EL (cell line): ENCODE measurements at regions not wholly inside any gene's neighbourhood (a gene's known extent, or its start where the extent isn't known, plus 50 kb on each side); places are given as distances from the start of the nearest gene placed in this dataset.
"Not testable (repeated sequence)": the region's sequence is repeated elsewhere in the genome, so short reads cannot be mapped to it uniquely, and the experiment has no call there.

Experiments used
- DNase-seq: peaks from one replicate; pipeline ENCODE4 v3.0.0-alpha.2; 2016

DNA sequence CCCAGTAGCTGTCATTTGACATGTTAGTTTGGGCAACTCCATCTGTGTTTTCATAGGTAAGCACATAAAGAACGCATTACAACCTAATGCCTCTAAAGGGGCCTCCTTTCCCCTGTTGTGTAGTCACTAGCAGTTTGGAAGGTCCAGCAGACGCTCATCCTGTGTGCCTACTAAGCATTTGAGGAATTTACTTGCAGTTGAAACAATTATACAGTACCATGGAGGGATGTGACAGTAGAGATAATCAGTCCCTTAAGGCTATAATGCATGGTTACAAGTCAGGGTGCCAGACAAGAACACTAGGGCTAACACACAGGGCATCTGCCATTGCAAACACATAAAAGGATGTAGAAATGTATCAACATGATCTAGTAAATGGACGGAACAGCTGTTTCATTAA, 138.3 kb downstream of the PCDH10 start:
- DNase-seq: no peak

DNA sequence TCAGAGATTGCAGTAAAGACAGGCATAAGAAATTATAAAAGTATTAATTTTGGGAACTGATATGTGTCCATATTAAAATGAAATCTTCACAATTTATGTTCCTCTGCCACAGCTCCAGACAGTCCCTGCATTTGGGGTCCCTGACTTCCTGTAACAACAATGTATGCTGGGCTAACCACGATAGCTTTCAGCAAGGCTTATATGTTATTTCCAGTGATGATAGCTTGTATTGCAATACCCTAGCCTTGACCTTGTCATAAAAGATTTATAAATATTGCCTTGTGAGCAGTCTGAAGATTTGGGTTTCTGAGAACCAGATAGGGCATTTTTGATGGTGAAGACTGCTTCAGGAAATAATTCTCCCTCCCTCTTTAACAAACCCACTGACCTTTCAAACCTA, 129.5 kb downstream of the PCDH10 start:
- no peak for DNase-seq

DNA sequence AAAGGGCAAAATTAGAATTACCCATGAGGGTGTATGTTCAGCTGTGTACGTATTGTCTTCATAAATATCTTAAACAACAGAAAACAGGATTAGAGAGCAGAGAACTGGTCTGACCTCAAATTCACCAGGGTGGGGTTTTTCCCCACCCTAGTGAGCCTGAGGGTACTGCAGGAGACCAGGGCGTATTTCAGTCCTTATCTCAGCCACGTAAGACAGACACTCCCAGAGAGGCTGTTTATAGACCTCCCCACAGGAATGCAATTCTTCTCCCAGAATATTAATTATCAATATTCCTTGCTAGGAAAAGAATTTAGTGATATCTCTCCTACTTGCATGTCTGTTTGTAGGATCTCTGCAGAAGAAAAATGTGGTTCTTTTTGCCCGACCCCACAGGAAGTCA, 128.8 kb downstream of the PCDH10 start:
- not testable (repeated sequence) for DNase-seq

DNA sequence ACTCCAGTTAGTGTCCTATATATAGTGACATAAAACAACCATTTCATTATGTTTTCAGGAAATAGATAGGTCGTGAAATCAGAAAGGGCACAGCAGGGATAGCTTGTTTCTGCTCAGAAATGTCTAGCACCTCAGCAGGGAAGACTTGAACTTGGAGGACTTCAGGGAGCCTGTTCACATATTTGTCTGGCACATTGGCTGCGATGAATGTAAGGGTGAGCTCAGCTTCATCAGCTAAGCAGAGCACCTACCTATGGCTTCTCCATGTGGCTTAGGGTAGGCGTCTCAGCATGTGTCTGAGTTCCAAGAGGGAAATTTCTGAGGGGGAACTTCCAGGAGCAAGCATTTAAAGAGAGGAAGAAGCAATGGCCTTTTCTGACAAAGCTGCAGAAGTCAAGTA, 126.2 kb downstream of the PCDH10 start:
- DNase-seq: no peak

DNA sequence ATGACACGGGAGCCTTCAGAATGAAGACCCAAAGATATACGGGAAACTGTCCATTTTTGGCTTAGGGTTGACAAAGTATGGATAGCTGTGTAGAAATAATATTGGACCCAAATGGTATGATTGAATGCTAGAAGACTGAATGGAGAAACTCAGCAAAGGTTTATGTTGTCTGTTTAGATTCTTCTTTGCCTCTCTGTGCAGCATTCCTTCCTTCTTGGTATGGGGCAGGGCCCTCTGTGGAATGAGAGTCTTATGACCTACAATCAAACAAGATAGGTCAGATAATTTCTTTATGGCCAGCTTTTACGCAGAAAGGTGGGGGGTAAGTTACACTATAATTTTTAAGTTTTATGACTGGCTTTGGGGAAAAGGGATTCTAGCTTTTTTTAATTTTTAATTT, 124.3 kb downstream of the PCDH10 start:
- DNase-seq: no peak

DNA sequence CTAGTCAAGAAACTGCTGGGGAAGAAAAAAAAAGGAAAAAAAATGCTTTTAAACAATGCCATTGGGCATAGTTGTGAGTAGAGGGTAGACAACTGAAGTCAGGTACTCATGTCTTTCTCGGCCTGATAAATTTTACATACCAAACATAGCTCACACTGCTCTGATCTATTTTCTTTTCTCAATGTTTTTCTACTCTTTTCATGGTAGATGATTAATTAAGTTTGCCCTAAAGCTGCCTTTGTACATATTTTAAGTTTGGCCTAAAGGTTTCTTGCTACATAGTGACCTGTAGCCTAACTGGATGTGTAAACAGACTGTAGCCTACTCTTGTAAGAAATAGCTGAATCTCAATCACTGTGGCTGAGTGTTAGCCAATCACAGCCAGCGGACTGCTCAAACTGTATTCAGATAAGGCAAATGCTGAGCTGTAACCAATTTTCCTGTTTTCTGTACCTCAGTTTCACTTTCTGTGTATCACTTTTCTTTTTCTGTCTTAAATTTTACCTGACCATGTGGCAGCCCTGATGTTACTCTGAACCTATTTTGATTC, 121.0 kb downstream of the PCDH10 start:
- no peak for DNase-seq

DNA sequence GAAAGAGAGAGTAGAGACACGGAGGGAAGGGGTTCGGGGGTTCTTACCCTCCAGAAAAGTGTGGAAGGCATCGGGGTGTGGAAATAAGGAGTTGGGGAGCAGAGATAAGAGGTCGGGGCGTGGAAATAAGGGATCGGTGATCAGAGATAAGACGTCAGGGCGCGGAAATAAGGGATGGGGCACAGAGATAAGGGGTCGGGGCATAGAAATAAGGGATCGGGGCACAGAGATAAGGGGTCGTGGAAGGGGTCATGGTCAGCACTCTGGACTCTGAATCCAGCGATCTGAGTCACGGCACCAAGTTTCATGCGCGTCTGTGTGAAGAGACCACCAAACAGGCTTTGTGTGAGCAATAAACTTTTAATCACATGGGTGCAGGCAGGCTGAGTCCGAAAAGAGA, 119.1 kb downstream of the PCDH10 start:
- no peak for DNase-seq

DNA sequence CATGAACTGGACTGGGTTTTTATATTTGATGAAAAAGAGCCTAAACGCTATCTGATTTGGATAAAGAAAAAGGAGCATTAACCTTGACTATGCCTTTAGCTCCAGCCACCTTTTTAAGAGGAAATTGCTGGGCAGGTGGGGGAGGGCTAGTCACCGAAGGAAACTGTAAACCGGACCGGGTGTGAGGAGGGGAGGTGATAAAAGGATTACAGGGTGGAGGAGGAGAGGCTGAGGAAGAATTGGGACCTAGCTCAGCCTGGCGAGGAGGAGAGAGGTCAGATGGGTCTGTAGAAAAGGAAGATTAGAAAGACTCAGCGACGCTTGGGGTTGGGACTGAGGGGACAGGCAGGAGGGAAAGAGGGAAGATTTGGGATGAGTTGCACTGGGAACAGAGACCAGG, 118.4 kb downstream of the PCDH10 start:
- DNase-seq: not testable (repeated sequence)

DNA sequence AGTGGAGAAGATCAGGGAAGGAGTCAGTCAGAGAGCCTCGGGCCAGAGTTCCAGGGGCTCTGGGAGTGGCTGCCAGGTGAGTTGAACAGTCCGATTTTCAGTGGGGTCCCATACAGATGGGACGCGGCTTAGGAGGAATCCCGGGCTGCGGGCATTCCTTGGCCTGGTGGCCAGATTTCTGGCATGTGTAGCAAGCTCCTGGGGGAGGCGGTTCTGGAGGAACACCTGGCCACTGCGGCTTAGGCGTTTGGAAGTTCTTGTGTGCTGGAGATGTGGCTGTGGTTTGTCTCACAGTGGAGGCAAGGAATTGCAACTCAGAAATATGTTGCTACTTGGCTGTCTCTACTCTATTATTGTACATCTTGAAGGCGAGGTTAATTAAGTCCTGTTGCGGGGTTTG, 117.9 kb downstream of the PCDH10 start:
- not testable (repeated sequence) for DNase-seq

DNA sequence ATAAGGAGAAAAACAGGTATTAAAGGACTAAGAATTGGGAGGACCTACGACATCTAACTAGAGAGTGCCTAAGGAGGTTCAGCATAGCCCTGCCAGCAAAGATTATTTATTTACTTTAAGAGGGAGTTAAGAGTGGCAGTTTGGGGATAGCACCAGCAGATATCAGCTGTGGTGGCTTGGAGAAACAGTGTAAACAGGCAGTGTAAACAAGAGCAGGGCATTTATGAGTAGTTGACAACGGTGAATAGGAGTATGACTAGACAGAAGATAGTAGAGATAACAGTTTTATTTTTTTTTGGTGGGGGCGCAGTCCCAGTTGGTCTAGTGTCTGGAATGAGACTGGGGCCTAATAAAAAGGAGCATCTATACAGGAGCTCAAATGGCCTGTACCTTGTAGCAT, 115.2 kb downstream of the PCDH10 start:
- not testable (repeated sequence) for DNase-seq

DNA sequence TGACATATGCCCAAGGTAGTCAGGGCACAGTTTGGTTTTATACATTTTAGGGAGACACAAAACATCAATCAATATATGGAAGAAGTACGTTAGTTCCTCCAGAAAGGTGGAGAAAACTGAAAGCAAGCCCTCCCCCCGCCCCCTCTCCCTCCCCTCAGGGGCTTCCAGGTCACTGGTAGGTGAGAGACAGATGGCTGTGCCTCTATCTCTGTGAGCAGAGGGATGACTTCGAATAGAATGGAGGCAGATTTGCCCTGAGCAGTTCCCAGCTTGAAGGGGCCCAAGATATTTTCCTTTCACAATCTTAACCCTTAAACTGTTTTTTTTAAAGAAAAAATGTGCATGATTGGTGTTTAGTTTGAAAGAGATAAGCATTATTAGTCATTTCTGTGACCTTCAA, 114.0 kb downstream of the PCDH10 start:
- DNase-seq: no peak

DNA sequence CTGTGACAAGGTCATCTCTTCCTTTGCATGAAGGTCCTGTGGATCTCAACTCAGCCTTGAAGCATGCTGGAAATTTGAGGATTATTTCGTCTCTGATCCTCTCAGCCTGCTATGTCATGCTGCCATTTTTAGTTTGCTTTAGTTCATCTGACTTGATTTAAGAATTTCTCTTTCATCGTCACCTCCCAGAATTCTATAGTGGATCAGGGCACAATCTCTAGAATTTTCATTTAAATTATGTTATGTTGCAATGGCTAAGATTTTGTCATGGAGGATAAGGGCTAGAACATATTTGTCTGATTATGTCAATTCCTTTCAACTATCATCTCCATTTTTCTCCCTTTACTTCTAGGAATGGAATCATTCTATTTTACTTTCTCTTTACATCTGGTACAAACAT, 98.8 kb downstream of the PCDH10 start:
- no peak for DNase-seq

DNA sequence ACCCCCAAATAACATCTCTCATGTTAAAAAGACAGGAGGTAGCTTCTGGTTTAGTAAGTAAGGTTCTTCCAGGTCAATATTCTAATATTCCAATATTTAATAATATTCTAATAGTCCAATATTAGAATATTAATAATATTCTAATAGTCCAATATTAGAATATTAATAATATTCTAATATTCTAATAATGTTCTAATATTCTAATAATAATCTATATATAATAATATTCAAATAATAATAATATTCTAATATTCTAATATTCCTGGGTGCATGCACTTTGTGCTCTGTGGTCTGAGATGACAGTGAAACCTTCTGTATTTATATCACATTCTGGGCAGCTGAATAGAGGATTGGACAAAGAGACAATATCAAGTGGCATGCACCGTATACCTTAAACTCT, 96.1 kb downstream of the PCDH10 start:
- no peak for DNase-seq
